PC-3 (cell line): ENCODE measurements at regions not wholly inside any gene's neighbourhood (a gene's known extent, or its start where the extent isn't known, plus 50 kb on each side); places are given as distances from the start of the nearest gene placed in this dataset.

Experiments
- EZH2 ChIP-seq: fragments of 300-600 bp; sonication (generic); IDR thresholded peaks from one replicate; pipeline ENCODE4 v1.6.1; 2017; ENCODE audit warnings: antibody characterized with exemption, mild to moderate bottlenecking, low read length; ENCODE audit not compliant: unreplicated experiment
- EZH2phosphoT487 ChIP-seq: fragments of 300-600 bp; sonication (generic); IDR thresholded peaks from 2 replicates; pipeline ENCODE4 v1.6.1; 2018; ENCODE audit warnings: mild to moderate bottlenecking, antibody characterized with exemption, low read length, borderline replicate concordance
- TF ChIP-seq, protein P1 (sequence below): fragments of 300-600 bp; sonication (generic); conservative IDR thresholded peaks from 2 replicates; pipeline ENCODE4 v1.5.1; 2017; ENCODE audit warnings: antibody characterized with exemption, low read depth, mild to moderate bottlenecking, low read length

DNA sequence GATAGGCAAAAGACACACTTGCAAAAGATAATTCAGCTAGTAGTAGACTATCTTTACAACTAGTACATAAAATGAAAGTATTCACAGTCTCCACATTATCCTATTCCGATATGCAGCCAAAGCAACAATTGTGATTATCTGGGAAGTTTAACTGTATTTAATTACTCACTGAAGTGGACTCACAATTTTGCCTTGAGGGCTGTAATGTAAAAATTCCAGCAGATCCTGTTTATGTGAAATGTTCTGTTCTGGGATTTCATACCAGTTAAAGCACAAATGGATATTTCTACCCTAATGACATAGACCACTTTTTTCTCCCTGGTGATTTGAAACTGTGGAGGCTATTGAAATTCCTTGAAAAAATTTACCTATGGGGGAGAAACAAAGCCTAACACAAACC, 474.4 kb upstream of the EDIL3 start:
- TF ChIP-seq, protein P1, sequence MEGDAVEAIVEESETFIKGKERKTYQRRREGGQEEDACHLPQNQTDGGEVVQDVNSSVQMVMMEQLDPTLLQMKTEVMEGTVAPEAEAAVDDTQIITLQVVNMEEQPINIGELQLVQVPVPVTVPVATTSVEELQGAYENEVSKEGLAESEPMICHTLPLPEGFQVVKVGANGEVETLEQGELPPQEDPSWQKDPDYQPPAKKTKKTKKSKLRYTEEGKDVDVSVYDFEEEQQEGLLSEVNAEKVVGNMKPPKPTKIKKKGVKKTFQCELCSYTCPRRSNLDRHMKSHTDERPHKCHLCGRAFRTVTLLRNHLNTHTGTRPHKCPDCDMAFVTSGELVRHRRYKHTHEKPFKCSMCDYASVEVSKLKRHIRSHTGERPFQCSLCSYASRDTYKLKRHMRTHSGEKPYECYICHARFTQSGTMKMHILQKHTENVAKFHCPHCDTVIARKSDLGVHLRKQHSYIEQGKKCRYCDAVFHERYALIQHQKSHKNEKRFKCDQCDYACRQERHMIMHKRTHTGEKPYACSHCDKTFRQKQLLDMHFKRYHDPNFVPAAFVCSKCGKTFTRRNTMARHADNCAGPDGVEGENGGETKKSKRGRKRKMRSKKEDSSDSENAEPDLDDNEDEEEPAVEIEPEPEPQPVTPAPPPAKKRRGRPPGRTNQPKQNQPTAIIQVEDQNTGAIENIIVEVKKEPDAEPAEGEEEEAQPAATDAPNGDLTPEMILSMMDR: no peak
- TF ChIP-seq EZH2 (no peak), EZH2phosphoT487 (no peak)
